GM12878 (cell line): ENCODE measurements at regions not wholly inside any gene's neighbourhood (a gene's known extent, or its start where the extent isn't known, plus 50 kb on each side); places are given as distances from the start of the nearest gene placed in this dataset.

Experiments used
- ATAC-seq: fragments of 200-7000 bp; cut with Tn5 transposase; 3 replicates; pipeline ENCODE4 v1.9.1; 2020; ENCODE audit warnings: mild to moderate bottlenecking, moderate library complexity
- BruUV-seq: library from RNA; stranded (reverse); fragments of 400-500 nt; replicated peaks from 2 replicates; lab custom pipeline; 2021; lab: Mats Ljungman, UMichigan
- CTCF ChIA-PET: fragments of 300-600 bp; sonication (Branson Sonifier 250); formaldehyde crosslinking; extraction: SDS; loops from one replicate; lab custom pipeline; 2021; ENCODE audit warnings: inconsistent platforms; lab: Yijun Ruan, JAX
- POLR2A ChIA-PET: fragments of 350-600 bp; formaldehyde crosslinking; extraction: SDS; loops from one replicate; lab custom pipeline; 2021; ENCODE audit warnings: inconsistent platforms; lab: Charles Lee
- RAD21 ChIA-PET: fragments of 300-600 bp; sonication (Branson Sonifier 250); formaldehyde crosslinking; loops from one replicate; lab custom pipeline; 2023; ENCODE audit warnings: antibody characterized with exemption; ENCODE audit not compliant: unreplicated experiment; lab: Charles Lee
- SMC1A ChIA-PET: fragments of 300-600 bp; sonication (Branson Sonifier 250); formaldehyde crosslinking; loops from one replicate; lab custom pipeline; 2023; ENCODE audit not compliant: unreplicated experiment, uncharacterized antibody; lab: Charles Lee
- DNase-seq: peaks from one replicate; pipeline ENCODE4 v3.0.0-alpha.2; 2011; ENCODE audit warnings: low read depth, low spot score
- FAIRE-seq: peaks from 3 replicates; lab custom pipeline; 2011; peaks lifted over from hg19 to GRCh38; lab: Jason Lieb, UNC
- H2AFZ ChIP-seq: 2 replicates; pipeline ENCODE4 v1.6.0; 2011; ENCODE audit warnings: low read depth, low read length, control low read depth; ENCODE audit not compliant: control insufficient read depth
- H3K27ac ChIP-seq: 2 replicates; pipeline ENCODE4 v1.5.1; 2011; ENCODE audit warnings: control low read depth; ENCODE audit not compliant: control insufficient read depth, insufficient read depth
- H3K27me3 ChIP-seq, 2 experiments: replicated peaks in 1 of 2; 2 replicates each; pipeline versions ENCODE4 v1.6.0 to v1.6.1; 2011; ENCODE audit warnings: low read length in 1 of 2; ENCODE audit not compliant: control insufficient read depth in 2 of 2, insufficient read depth in 2 of 2
- H3K36me3 ChIP-seq, 2 experiments: 2 replicates each; pipeline ENCODE4 v1.5.1; 2011; ENCODE audit warnings: low read length in 1 of 2; ENCODE audit not compliant: control insufficient read depth in 2 of 2, insufficient read depth in 2 of 2
- H3K4me1 ChIP-seq: 2 replicates; pipeline ENCODE4 v1.6.1; 2011; ENCODE audit warnings: mild to moderate bottlenecking, low read length, moderate library complexity, mixed read lengths; ENCODE audit not compliant: control insufficient read depth, insufficient read depth
- H3K4me2 ChIP-seq: 2 replicates; pipeline ENCODE4 v1.6.0; 2011; ENCODE audit warnings: control low read depth; ENCODE audit not compliant: control insufficient read depth, insufficient read depth
- H3K4me3 ChIP-seq: fragments of 200-600 bp; sonication (generic); 2 replicates; pipeline ENCODE4 v1.5.1; 2016
- H3K79me2 ChIP-seq: 2 replicates; pipeline ENCODE4 v1.6.0; 2011; ENCODE audit warnings: low read length; ENCODE audit not compliant: control insufficient read depth, insufficient read depth
- H3K9ac ChIP-seq: 2 replicates; pipeline ENCODE4 v1.8.0; 2011; ENCODE audit warnings: low read length, control low read depth, mixed read lengths; ENCODE audit not compliant: control insufficient read depth, insufficient read depth
- H3K9me3 ChIP-seq: replicated peaks from 3 replicates; pipeline ENCODE4 v1.5.1; 2011; ENCODE audit warnings: mild to moderate bottlenecking, low read length; ENCODE audit not compliant: control insufficient read depth, insufficient read depth
- H4K20me1 ChIP-seq: 2 replicates; pipeline ENCODE4 v1.6.0; 2011; ENCODE audit not compliant: control insufficient read depth, insufficient read depth
- BRCA1 ChIP-seq: IDR thresholded peaks from 2 replicates; pipeline ENCODE4 v1.6.1; 2011; ENCODE audit warnings: low read depth, low read length, improper control_type of control experiment
- CBFB ChIP-seq: IDR thresholded peaks from 2 replicates; pipeline ENCODE4 v1.6.1; 2016; ENCODE audit warnings: antibody characterized with exemption, low read depth
- CHD1 ChIP-seq: IDR thresholded peaks from 2 replicates; pipeline ENCODE4 v1.6.1; 2012; ENCODE audit warnings: low read depth, low read length, improper control_type of control experiment
- GABPA ChIP-seq: IDR thresholded peaks from 2 replicates; pipeline ENCODE4 v1.6.1; 2014; ENCODE audit warnings: antibody characterized with exemption, low read depth, mild to moderate bottlenecking, inconsistent platforms
- IKZF2 ChIP-seq, 2 experiments: fragments of 450-650 bp; IDR thresholded peaks; 2 replicates each; pipeline ENCODE4 v1.6.1; 2017; ENCODE audit warnings: mild to moderate bottlenecking in 2 of 2, moderate library complexity in 2 of 2
- JUND ChIP-seq: IDR thresholded peaks from 2 replicates; pipeline ENCODE4 v1.6.1; 2012; ENCODE audit warnings: low read depth, mild to moderate bottlenecking, low read length, improper control_type of control experiment, moderate library complexity
- MEF2B ChIP-seq: fragments of 450-650 bp; IDR thresholded peaks from 2 replicates; pipeline ENCODE4 v1.6.1; 2018; ENCODE audit warnings: mild to moderate bottlenecking, moderate library complexity; ENCODE audit not compliant: partially characterized antibody, poor library complexity, severe bottlenecking
- MTA2 ChIP-seq: fragments of 450-650 bp; IDR thresholded peaks from 2 replicates; pipeline ENCODE4 v1.6.1; 2016; ENCODE audit warnings: low read depth, mild to moderate bottlenecking, moderate library complexity
- RBBP5 ChIP-seq: fragments of 200-600 bp; sonication (generic); conservative IDR thresholded peaks from 2 replicates; pipeline ENCODE4 v1.6.1; 2016
- RELA ChIP-seq: fragments of 450-650 bp; IDR thresholded peaks from 2 replicates; pipeline ENCODE4 v1.8.0; 2014; ENCODE audit warnings: borderline replicate concordance; ENCODE audit not compliant: partially characterized antibody
- REST ChIP-seq: IDR thresholded peaks from 2 replicates; pipeline ENCODE4 v1.6.1; 2012; ENCODE audit warnings: mild to moderate bottlenecking, low read depth, low read length
- SIN3A ChIP-seq: IDR thresholded peaks from 2 replicates; pipeline ENCODE4 v1.6.1; 2012; ENCODE audit warnings: low read depth, low read length, improper control_type of control experiment
- YBX1 ChIP-seq: fragments of 450-650 bp; IDR thresholded peaks from 2 replicates; pipeline ENCODE4 v1.6.1; 2016; ENCODE audit warnings: antibody characterized with exemption
- ZSCAN29 ChIP-seq: fragments of 450-650 bp; IDR thresholded peaks from 2 replicates; pipeline ENCODE4 v1.6.1; 2017; ENCODE audit warnings: mild to moderate bottlenecking, moderate library complexity
- WGBS: methylation state at CpG from one replicate; pipeline ENCODE4 v1.1.6; 2016; ENCODE audit warnings: low lambda C conversion rate; ENCODE audit not compliant: insufficient replicate concordance, insufficient coverage; ENCODE audit errors: missing lambda C conversion rate; 5-methylcytosine and 5-hydroxymethylcytosine counted together
- in situ Hi-C: fragments of 300-500 bp; cut with MboI; formaldehyde crosslinking; loops from 9 replicates; pipeline ENCODE4 v1.14.3; 2018; ENCODE audit warnings: mixed read lengths
- intact Hi-C: fragments of 100-400 bp; cut with micrococcal nuclease; formaldehyde crosslinking; loops from one replicate; pipeline ENCODE4 v1.14.2; 2022; ENCODE audit not compliant: unreplicated experiment

GRCh38 chr11:130551388-130551787 lies 102.9 kb downstream of the ADAMTS15 start:
- ATAC-seq = no peak
- CTCF ChIA-PET = no interaction called here
- no peak for DNase-seq
- Histone ChIP-seq H3K36me3 (no peaks in the 10 kb centered on the region), H4K20me1 (no peaks in the 10 kb centered on the region), H3K4me1 (no peaks in the 10 kb centered on the region), H3K9ac (no peak overlapping the region), H3K79me2 (no peaks in the 10 kb centered on the region), H3K27ac (no peak overlapping the region), H2AFZ (no peak overlapping the region), H3K4me3 (no peak overlapping the region), H3K4me2 (no peak overlapping the region), H3K9me3 (no peaks in the 10 kb centered on the region), H3K27me3 (peaks cover 1 to 2% of the 10 kb centered on the region in 2 experiments; a peak in 1 of 4 replicates)
- SMC1A ChIA-PET = no interaction called here
- no peak for FAIRE-seq
- WGBS = 34% methylated on average over 5 of the region's 5 CpGs
- no peak for TF ChIP-seq BRCA1
- TF ChIP-seq IKZF2 (IDR thresholded peaks at IDR 0.05) = 0 out of 4 replicates have a peak, but pooled peaks of 1 of the 2 experiments have one; percentile 4
- intact Hi-C loops (no loop called here), in situ Hi-C loops (no loop called here)
- RAD21 ChIA-PET = no interaction called here
- POLR2A ChIA-PET = no interaction called here
- no TSS peak for BruUV-seq

GRCh38 chr11:130553306-130553705 lies 104.9 kb downstream of the ADAMTS15 start:
- Histone ChIP-seq H3K9me3 (no peaks in the 10 kb centered on the region), H3K27ac (no peak overlapping the region), H4K20me1 (no peaks in the 10 kb centered on the region)
- POLR2A ChIA-PET = no interaction called here
- TF ChIP-seq MTA2 (no peak), CHD1 (no peak), ZSCAN29 (no peak), REST (no peak), MEF2B (no peak), RELA (no peak), GABPA (no peak), CBFB (no peak), JUND (no peak), YBX1 (no peak), SIN3A (no peak), RBBP5 (no peak)
- TF ChIP-seq, all 136 proteins: peak for 0
- Histone ChIP-seq H3K4me2 (no peak overlapping the region), H3K36me3 (no peaks in the 10 kb centered on the region), H3K9ac (no peak overlapping the region), H2AFZ (no peak overlapping the region), H3K79me2 (no peaks in the 10 kb centered on the region), H3K27me3 (0 out of 4 replicates have a peak, but pooled peaks cover 0 to 2% of the 10 kb centered on the region in 2 experiments), H3K4me1 (no peaks in the 10 kb centered on the region), H3K4me3 (no peak overlapping the region)
- FAIRE-seq (no peak), DNase-seq (no peak), ATAC-seq (no peak)
- in situ Hi-C loops = no loop called here
- 0% methylated on average over 1 of the region's 1 CpG for WGBS
- ChIA-PET CTCF (no interaction called here), SMC1A (no interaction called here), RAD21 (interaction anchor here (0.9 kb wide), 1 partner anchor 274 kb away, joined by 3 read pairs; no protein-coding TSS in a partner anchor)
- no TSS peak for BruUV-seq
- intact Hi-C loops = no loop called here
